ENCODE measurements at regions not wholly inside any gene's neighbourhood (a gene's known extent, or its start where the extent isn't known, plus 50 kb on each side); places are given as distances from the start of the nearest gene placed in this dataset.

GRCh38 chr13:106155411-106155810, 380.1 kb downstream of the EFNB2 start:
- H3K27me3 ChIP-seq (ENCODE audit: low read depth), result no peaks in the 10 kb centered on the region
- H3K9me3 ChIP-seq, result no peaks in the 10 kb centered on the region
- no peak for ATAC-seq
- no peaks in the 10 kb centered on the region for H3K36me3 ChIP-seq
- H3K27ac ChIP-seq, result no peak overlapping the region
- TF ChIP-seq, protein P1, sequence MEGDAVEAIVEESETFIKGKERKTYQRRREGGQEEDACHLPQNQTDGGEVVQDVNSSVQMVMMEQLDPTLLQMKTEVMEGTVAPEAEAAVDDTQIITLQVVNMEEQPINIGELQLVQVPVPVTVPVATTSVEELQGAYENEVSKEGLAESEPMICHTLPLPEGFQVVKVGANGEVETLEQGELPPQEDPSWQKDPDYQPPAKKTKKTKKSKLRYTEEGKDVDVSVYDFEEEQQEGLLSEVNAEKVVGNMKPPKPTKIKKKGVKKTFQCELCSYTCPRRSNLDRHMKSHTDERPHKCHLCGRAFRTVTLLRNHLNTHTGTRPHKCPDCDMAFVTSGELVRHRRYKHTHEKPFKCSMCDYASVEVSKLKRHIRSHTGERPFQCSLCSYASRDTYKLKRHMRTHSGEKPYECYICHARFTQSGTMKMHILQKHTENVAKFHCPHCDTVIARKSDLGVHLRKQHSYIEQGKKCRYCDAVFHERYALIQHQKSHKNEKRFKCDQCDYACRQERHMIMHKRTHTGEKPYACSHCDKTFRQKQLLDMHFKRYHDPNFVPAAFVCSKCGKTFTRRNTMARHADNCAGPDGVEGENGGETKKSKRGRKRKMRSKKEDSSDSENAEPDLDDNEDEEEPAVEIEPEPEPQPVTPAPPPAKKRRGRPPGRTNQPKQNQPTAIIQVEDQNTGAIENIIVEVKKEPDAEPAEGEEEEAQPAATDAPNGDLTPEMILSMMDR (IDR thresholded peaks at IDR 0.05), result no peak
- peaks cover under 1% of the 10 kb centered on the region for H3K4me1 ChIP-seq
- DNase-seq, result no peak
- H3K4me3 ChIP-seq, result no peak overlapping the region
- intact Hi-C loops (cut with DNase I), result no loop called here

DNA sequence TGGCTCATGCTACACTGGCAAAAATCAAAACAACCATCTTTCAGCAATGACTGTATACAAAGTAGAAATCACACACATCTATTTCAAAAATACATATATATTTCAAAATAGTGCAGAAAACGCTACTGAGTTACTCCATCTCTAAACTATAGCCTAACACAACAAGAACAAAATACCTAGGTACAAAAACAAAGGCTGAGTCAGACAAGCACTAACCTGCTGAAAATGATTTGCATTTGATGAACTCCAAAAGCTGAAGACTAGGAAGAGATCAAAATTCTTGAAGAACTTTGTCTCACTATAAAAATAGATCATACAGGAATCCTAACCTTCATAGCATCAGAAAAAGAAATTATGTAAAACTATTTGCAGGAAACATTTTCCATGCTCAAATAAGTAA, 381.6 kb downstream of the EFNB2 start:
- ATAC-seq (no peak), DNase-seq (no peak)
- no peak overlapping the region for H3K4me3 ChIP-seq
- intact Hi-C loops (cut with DNase I), result no loop called here
- H3K9me3 ChIP-seq, result no peaks in the 10 kb centered on the region
- TF ChIP-seq, protein P1 (IDR thresholded peaks at IDR 0.05), result no peak
- no peaks in the 10 kb centered on the region for H3K27me3 ChIP-seq (ENCODE audit: low read depth)
- no peaks in the 10 kb centered on the region for H3K4me1 ChIP-seq
- no peak overlapping the region for H3K27ac ChIP-seq
- H3K36me3 ChIP-seq, result no peaks in the 10 kb centered on the region

GRCh38 chr13:106153041-106153440, 382.4 kb downstream of the EFNB2 start:
- DNase-seq, result no peak
- no peak overlapping the region for H3K27ac ChIP-seq
- H3K4me1 ChIP-seq, result no peaks in the 10 kb centered on the region
- TF ChIP-seq, protein P1 (IDR thresholded peaks at IDR 0.05), result no peak
- H3K36me3 ChIP-seq, result no peaks in the 10 kb centered on the region
- no peaks in the 10 kb centered on the region for H3K27me3 ChIP-seq (ENCODE audit: low read depth)
- no peak for ATAC-seq
- intact Hi-C loops (cut with DNase I), result no loop called here
- no peaks in the 10 kb centered on the region for H3K9me3 ChIP-seq
- no peak overlapping the region for H3K4me3 ChIP-seq

- Histone ChIP-seq H3K4me3 (no peak overlapping the region), H3K27ac (no peak overlapping the region), H3K9me3 (no peaks in the 10 kb centered on the region), H3K36me3 (no peaks in the 10 kb centered on the region), H3K27me3 (ENCODE audit: low read depth) (no peaks in the 10 kb centered on the region), H3K4me1 (no peaks in the 10 kb centered on the region)
- no peak for DNase-seq
- intact Hi-C loops (cut with DNase I), result no loop called here
- TF ChIP-seq, protein P1 (IDR thresholded peaks at IDR 0.05), result no peak
- no peak for ATAC-seq
Measured at GRCh38 chr13:106152047-106152446, 383.4 kb downstream of the EFNB2 start.

GRCh38 chr13:106151056-106151699, 384.3 kb downstream of the EFNB2 start:
- Histone ChIP-seq H3K9me3 (no peaks in the 10 kb centered on the region), H3K4me1 (no peaks in the 10 kb centered on the region), H3K27me3 (ENCODE audit: low read depth) (no peaks in the 10 kb centered on the region), H3K36me3 (no peaks in the 10 kb centered on the region), H3K27ac (no peak overlapping the region), H3K4me3 (no peak overlapping the region)
- intact Hi-C loops (cut with DNase I), result no loop called here
- peak in 1 of 2 donors; percentile 25 for ATAC-seq
- DNase-seq, result no peak
- TF ChIP-seq, protein P1 (IDR thresholded peaks at IDR 0.05), result no peak
